GM21576 (cell line): ENCODE measurements at regions not wholly inside any gene's neighbourhood (a gene's known extent, or its start where the extent isn't known, plus 50 kb on each side); places are given as distances from the start of the nearest gene placed in this dataset.

Source experiments
- ATAC-seq: cut with Tn5 transposase; IDR thresholded peaks from one replicate; pipeline ENCODE4 v1.9.1; 2021; ENCODE audit warnings: mild to moderate bottlenecking, moderate library complexity; ENCODE audit not compliant: unreplicated experiment

- ATAC-seq: no peak
These were observed 602.1 kb downstream of the RAB28 start for GRCh38 chr4:12881945-12882584.

GRCh38 chr4:12880844-12881243, 603.3 kb downstream of the RAB28 start:
- no peak for ATAC-seq

- ATAC-seq: no peak
These were observed 604.6 kb downstream of the RAB28 start for GRCh38 chr4:12879496-12879895.

GRCh38 chr4:12875640-12876243, 608.4 kb downstream of the RAB28 start:
- no peak for ATAC-seq

- ATAC-seq: no peak
These were observed 610.8 kb downstream of the RAB28 start for GRCh38 chr4:12873351-12873750.

- no peak for ATAC-seq
These were observed 622.7 kb downstream of the RAB28 start for GRCh38 chr4:12861422-12861821.

- no peak for ATAC-seq
These were observed 631.5 kb downstream of the RAB28 start for GRCh38 chr4:12852338-12853307.

- ATAC-seq: no peak
These were observed 637.8 kb downstream of the RAB28 start for GRCh38 chr4:12846368-12846767.

GRCh38 chr4:12844141-12844540, 640.0 kb downstream of the RAB28 start:
- no peak for ATAC-seq

GRCh38 chr4:12827966-12828365, 656.2 kb downstream of the RAB28 start:
- no peak for ATAC-seq

GRCh38 chr4:12791536-12791935, 692.6 kb downstream of the RAB28 start:
- no peak for ATAC-seq

- no peak for ATAC-seq
These were observed 696.9 kb downstream of the RAB28 start for GRCh38 chr4:12787261-12787660.

GRCh38 chr4:12778706-12779105, 705.4 kb downstream of the RAB28 start:
- ATAC-seq: no peak

- no peak for ATAC-seq
These were observed 705.9 kb downstream of the RAB28 start for GRCh38 chr4:12778191-12778590.

GRCh38 chr4:12770351-12770750, 713.8 kb downstream of the RAB28 start:
- no peak for ATAC-seq

GRCh38 chr4:12761694-12762093, 722.4 kb downstream of the RAB28 start:
- no peak for ATAC-seq

- ATAC-seq: no peak
These were observed 737.0 kb downstream of the RAB28 start for GRCh38 chr4:12747154-12747553.

GRCh38 chr4:12746221-12746620, 737.9 kb downstream of the RAB28 start:
- no peak for ATAC-seq

- ATAC-seq: no peak
These were observed 749.6 kb downstream of the RAB28 start for GRCh38 chr4:12734586-12734985.

- ATAC-seq: peak; percentile 50
These were observed 754.8 kb downstream of the RAB28 start for GRCh38 chr4:12729384-12729783.

GRCh38 chr4:12724510-12724909, 759.6 kb downstream of the RAB28 start:
- ATAC-seq: no peak
